ENCODE measurements at regions not wholly inside any gene's neighbourhood (a gene's known extent, or its start where the extent isn't known, plus 50 kb on each side); places are given as distances from the start of the nearest gene placed in this dataset.

DNA sequence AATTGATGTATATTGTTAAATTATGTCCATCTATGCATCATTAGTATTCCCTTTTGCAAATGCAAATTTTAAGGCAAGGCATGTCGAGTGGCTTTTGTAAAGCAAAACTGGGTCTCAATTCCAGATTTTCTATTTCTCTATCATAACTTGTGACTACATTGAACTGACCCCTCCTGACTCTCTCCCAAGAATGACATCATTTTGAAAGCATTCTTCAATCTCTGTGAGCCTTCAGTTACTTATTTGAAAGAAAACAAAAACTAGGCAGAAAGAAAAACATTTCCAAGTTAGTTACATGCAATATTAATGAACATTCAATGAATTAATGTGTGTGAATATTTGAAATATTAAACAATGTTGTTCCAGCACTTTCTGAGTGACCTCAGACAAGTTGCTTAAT lies 314.3 kb upstream of the CLNK start:
- TF ChIP-seq, protein P1, sequence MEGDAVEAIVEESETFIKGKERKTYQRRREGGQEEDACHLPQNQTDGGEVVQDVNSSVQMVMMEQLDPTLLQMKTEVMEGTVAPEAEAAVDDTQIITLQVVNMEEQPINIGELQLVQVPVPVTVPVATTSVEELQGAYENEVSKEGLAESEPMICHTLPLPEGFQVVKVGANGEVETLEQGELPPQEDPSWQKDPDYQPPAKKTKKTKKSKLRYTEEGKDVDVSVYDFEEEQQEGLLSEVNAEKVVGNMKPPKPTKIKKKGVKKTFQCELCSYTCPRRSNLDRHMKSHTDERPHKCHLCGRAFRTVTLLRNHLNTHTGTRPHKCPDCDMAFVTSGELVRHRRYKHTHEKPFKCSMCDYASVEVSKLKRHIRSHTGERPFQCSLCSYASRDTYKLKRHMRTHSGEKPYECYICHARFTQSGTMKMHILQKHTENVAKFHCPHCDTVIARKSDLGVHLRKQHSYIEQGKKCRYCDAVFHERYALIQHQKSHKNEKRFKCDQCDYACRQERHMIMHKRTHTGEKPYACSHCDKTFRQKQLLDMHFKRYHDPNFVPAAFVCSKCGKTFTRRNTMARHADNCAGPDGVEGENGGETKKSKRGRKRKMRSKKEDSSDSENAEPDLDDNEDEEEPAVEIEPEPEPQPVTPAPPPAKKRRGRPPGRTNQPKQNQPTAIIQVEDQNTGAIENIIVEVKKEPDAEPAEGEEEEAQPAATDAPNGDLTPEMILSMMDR (conservative IDR thresholded peaks at IDR 0.05), result no peak
- no peak for TF ChIP-seq EZH2 (IDR thresholded peaks at IDR 0.05; ENCODE audit: low read depth)
